ENCODE measurements at regions not wholly inside any gene's neighbourhood (a gene's known extent, or its start where the extent isn't known, plus 50 kb on each side); places are given as distances from the start of the nearest gene placed in this dataset.

GRCh38 chr1:181972256-181972655, 89.3 kb downstream of the ZNF648 start:
- no peak for TF ChIP-seq CTCF (conservative IDR thresholded peaks at IDR 0.05)
- TF ChIP-seq EZH2 (IDR thresholded peaks at IDR 0.05; ENCODE audit: low read depth): no peak
